HEK293 (cell line): ENCODE measurements at regions not wholly inside any gene's neighbourhood (a gene's known extent, or its start where the extent isn't known, plus 50 kb on each side); places are given as distances from the start of the nearest gene placed in this dataset.
"Not testable (repeated sequence)": the region's sequence is repeated elsewhere in the genome, so short reads cannot be mapped to it uniquely, and the experiment has no call there.

Experiments used
- BCL11A ChIP-seq: fragments of 450-650 bp; formaldehyde crosslinking; IDR thresholded peaks from 2 replicates; pipeline ENCODE4 v1.5.1; 2016; ENCODE audit warnings: low read depth, missing biosample characterization, missing genetic modification characterization
- CTCF ChIP-seq: fragments of 450-650 bp; formaldehyde crosslinking; IDR thresholded peaks from 2 replicates; pipeline ENCODE4 v1.5.1; 2016; ENCODE audit warnings: missing biosample characterization, missing genetic modification characterization
- PBX3 ChIP-seq: sonication (generic); formaldehyde crosslinking; IDR thresholded peaks from 2 replicates; pipeline ENCODE4 v1.8.1; 2022; ENCODE audit warnings: mild to moderate bottlenecking, moderate library complexity, missing genetic modification reagents
- YY1 ChIP-seq: fragments of 450-650 bp; formaldehyde crosslinking; IDR thresholded peaks from 2 replicates; pipeline ENCODE4 v1.5.1; 2018; ENCODE audit warnings: missing biosample characterization, missing genetic modification characterization
- ZNF19 ChIP-seq: fragments of 450-650 bp; formaldehyde crosslinking; IDR thresholded peaks from 2 replicates; pipeline ENCODE4; 2016; ENCODE audit warnings: missing biosample characterization, missing genetic modification characterization, low read depth
- ZNF324 ChIP-seq: fragments of 450-650 bp; formaldehyde crosslinking; IDR thresholded peaks from 2 replicates; pipeline ENCODE4 v1.5.1; 2016; ENCODE audit warnings: missing biosample characterization, missing genetic modification characterization
- ZNF362 ChIP-seq: fragments of 450-650 bp; formaldehyde crosslinking; IDR thresholded peaks from 2 replicates; pipeline ENCODE4 v1.5.1; 2016; ENCODE audit warnings: missing biosample characterization, missing genetic modification characterization
- ZNF544 ChIP-seq: fragments of 450-650 bp; formaldehyde crosslinking; IDR thresholded peaks from 2 replicates; pipeline ENCODE4 v1.5.0; 2017; ENCODE audit warnings: missing biosample characterization, missing genetic modification characterization
- ZNF571 ChIP-seq: fragments of 450-650 bp; formaldehyde crosslinking; IDR thresholded peaks from 2 replicates; pipeline ENCODE4 v1.5.0; 2017; ENCODE audit warnings: missing biosample characterization, missing genetic modification characterization
- ZNF843 ChIP-seq: fragments of 450-650 bp; formaldehyde crosslinking; IDR thresholded peaks from 2 replicates; pipeline ENCODE4 v1.5.1; 2016; ENCODE audit warnings: missing biosample characterization, missing genetic modification characterization

- not testable (repeated sequence) for TF ChIP-seq CTCF (tag by site-specific recombination); ZNF843 (tag by site-specific recombination); ZNF362 (tag by site-specific recombination); ZNF544 (tag by site-specific recombination); BCL11A (tag by site-specific recombination); ZNF19; PBX3 (CRISPR knock-in tag); ZNF571; YY1 (tag by site-specific recombination); ZNF324 (tag by site-specific recombination)
Measured at GRCh38 chr7:65455050-65455449, 81.4 kb downstream of the ZNF92 start.
